ENCODE measurements at regions not wholly inside any gene's neighbourhood (a gene's known extent, or its start where the extent isn't known, plus 50 kb on each side); places are given as distances from the start of the nearest gene placed in this dataset.
"Not testable (repeated sequence)": the region's sequence is repeated elsewhere in the genome, so short reads cannot be mapped to it uniquely, and the experiment has no call there.

GRCh38 chr1:219102466-219102865, 71.2 kb upstream of the LYPLAL1 start:
- TF ChIP-seq CTCF (IDR thresholded peaks at IDR 0.05 in 2 of 3, conservative IDR thresholded peaks at IDR 0.05 in 1 of 3; ENCODE audit: borderline replicate concordance in 1 of 3, insufficient read depth in 1 of 3, low read depth in 2 of 3, low read length in 2 of 3); EZH2 (IDR thresholded peaks at IDR 0.05); ZNF274 (IDR thresholded peaks at IDR 0.05; ENCODE audit: low read depth, low read length); ZFX (IDR thresholded peaks at IDR 0.05); POLR2A (IDR thresholded peaks at IDR 0.05; ENCODE audit: borderline replicate concordance, extremely low read depth, insufficient read depth, insufficient read length); CEBPB (IDR thresholded peaks at IDR 0.05; ENCODE audit: low read depth); EGR1 (IDR thresholded peaks at IDR 0.05; ENCODE audit: low read depth): not testable (repeated sequence)
- TF ChIP-seq, protein P1, sequence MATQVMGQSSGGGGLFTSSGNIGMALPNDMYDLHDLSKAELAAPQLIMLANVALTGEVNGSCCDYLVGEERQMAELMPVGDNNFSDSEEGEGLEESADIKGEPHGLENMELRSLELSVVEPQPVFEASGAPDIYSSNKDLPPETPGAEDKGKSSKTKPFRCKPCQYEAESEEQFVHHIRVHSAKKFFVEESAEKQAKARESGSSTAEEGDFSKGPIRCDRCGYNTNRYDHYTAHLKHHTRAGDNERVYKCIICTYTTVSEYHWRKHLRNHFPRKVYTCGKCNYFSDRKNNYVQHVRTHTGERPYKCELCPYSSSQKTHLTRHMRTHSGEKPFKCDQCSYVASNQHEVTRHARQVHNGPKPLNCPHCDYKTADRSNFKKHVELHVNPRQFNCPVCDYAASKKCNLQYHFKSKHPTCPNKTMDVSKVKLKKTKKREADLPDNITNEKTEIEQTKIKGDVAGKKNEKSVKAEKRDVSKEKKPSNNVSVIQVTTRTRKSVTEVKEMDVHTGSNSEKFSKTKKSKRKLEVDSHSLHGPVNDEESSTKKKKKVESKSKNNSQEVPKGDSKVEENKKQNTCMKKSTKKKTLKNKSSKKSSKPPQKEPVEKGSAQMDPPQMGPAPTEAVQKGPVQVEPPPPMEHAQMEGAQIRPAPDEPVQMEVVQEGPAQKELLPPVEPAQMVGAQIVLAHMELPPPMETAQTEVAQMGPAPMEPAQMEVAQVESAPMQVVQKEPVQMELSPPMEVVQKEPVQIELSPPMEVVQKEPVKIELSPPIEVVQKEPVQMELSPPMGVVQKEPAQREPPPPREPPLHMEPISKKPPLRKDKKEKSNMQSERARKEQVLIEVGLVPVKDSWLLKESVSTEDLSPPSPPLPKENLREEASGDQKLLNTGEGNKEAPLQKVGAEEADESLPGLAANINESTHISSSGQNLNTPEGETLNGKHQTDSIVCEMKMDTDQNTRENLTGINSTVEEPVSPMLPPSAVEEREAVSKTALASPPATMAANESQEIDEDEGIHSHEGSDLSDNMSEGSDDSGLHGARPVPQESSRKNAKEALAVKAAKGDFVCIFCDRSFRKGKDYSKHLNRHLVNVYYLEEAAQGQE (IDR thresholded peaks at IDR 0.05; ENCODE audit: low read depth): not testable (repeated sequence)
